ENCODE measurements at regions not wholly inside any gene's neighbourhood (a gene's known extent, or its start where the extent isn't known, plus 50 kb on each side); places are given as distances from the start of the nearest gene placed in this dataset.

DNA sequence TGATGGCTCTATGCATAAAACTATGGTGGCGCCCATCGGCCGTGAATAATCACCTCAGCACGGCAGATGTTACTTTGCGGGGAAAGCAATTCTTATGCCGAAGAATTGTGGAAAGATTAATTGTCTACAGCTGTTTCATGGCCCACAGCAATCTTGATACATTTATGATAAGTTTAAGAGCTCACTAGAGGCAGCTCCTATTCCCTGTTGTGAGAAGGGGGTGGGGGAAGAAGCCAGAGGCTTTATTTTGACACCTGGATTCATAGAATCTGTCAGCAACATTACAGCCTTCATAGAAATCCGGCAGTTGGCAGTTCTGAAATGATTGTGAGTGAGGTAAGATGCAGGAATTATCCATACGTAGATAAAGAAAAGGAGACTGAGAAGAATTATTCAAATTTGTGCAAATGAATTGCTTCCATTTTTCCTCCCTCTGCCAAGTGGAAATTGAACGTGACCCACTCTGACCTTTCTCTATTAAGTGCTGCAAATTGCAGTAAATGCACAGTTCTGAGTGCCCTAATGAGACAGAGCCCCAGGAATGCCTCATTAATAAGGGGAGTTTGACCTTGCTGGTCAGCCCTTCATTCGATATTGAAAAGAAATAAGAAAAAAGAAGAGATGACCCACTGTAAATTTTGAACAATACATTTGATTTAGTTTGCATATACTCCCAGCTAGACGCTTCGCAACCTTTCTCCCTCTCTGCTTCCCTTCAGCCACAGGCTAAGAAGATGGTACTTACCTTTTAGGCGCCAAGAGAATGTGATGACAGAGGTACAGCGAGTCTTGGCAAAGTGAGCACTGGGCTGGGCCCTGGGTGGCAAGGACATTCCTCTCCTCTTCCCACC, 188.8 kb downstream of the GPAT3 start:
- no peak for DNase-seq (ENCODE audit: low read depth)
- no peak overlapping the region for H3K4me3 ChIP-seq (ENCODE audit: control insufficient read depth, low read depth, low read length)

DNA sequence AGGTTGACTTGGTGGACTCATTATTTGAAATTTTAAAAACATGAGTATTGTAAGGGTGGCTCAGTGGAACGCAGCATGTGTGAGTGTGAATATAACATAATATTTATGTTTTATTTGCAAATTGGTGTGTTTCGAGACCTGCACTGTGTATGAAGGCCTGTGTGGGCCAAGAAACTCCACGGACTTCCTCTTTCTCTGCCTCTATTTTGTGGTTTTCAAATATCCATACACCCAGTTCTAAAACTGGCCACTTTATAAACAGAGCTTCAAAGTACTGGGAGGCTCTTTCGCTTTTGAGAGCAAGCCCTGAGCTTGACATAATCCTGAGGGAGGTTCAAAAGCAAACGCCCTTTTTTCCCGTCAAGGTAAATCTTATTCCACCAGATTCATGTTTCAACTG, 187.7 kb downstream of the GPAT3 start:
- H3K4me3 ChIP-seq (ENCODE audit: control insufficient read depth, low read depth, low read length): no peak overlapping the region
- TF ChIP-seq CTCF (IDR thresholded peaks at IDR 0.05; ENCODE audit: control insufficient read depth, insufficient read depth, low read depth, low read length, missing control alignments): no peak
- no peak for DNase-seq (ENCODE audit: low read depth)

More for the DNA sequence above, 188.8 kb downstream of the GPAT3 start:
- TF ChIP-seq CTCF (IDR thresholded peaks at IDR 0.05; ENCODE audit: control insufficient read depth, insufficient read depth, low read depth, low read length, missing control alignments): no peak

DNA sequence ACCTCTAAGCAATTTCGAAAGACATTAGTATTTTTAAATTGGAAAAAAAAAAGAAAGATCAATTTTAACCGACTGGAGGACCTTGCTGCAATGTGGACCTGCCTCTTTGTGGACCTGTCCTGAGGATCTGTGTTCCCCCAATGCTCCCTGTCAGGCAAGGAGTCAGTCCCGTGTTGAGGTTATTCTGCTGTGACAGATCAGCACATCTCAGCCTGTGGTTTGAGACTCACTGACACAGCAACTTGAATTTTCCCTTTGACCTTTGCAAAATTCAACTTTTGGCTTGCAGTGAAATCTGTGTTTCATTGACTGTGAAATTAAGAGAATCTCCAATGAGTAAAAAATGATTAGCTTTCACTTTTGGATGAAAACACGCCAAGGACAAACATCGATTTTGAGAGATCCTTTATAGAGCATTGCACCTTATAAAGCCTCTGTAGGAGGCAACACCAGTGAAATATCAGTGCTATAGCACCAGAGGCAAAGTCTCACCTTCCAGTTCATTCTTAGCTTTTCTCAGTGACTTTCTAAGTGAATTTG, 186.9 kb downstream of the GPAT3 start:
- no peak for TF ChIP-seq CTCF (IDR thresholded peaks at IDR 0.05; ENCODE audit: control insufficient read depth, insufficient read depth, low read depth, low read length, missing control alignments)
- H3K4me3 ChIP-seq (ENCODE audit: control insufficient read depth, low read depth, low read length): no peak overlapping the region
- DNase-seq (ENCODE audit: low read depth): no peak

DNA sequence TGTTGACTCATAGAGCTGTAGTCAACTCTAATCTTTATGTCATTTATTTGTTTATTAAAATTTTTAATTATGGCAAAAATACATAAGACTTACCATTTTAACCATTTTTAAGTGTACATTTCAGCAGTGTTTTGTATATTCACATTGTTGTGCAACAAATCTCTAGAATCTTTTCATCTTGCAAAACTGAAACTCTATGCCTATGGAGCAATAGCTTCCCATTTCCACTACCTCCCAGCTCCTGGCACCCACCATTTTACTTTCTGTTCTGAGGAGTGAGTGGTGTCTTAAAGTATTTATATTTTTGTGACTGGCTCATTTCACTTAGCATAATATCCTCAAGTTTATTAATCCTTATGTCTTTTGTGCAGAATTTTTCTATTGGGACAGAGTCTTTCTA, 181.0 kb downstream of the GPAT3 start:
- peak; percentile 16 for DNase-seq (ENCODE audit: low read depth)
- no peak for TF ChIP-seq CTCF (IDR thresholded peaks at IDR 0.05; ENCODE audit: control insufficient read depth, insufficient read depth, low read depth, low read length, missing control alignments)
- no peak overlapping the region for H3K4me3 ChIP-seq (ENCODE audit: control insufficient read depth, low read depth, low read length)

DNA sequence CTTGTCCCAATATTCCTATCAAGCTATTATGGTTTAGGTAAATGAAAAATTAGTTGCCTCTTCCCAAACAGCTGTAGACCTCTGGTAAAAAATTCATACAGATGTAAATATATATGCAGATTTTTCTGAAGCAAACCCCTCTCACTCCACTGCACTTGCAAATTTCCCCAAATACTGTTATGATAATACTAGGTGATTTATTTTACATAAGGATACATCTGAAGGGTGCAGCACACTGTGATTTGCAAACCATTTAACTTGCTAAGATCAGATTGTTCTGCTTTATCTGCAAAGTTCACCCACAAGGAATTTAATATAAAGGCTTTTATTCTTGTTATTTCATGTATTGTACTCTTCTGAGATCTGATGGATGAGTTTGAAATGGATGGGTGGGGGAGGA, 177.0 kb downstream of the GPAT3 start:
- H3K4me3 ChIP-seq (ENCODE audit: control insufficient read depth, low read depth, low read length): no peak overlapping the region

GRCh38 chr4:83709627-83710026, 173.7 kb downstream of the GPAT3 start:
- no peak overlapping the region for H3K4me3 ChIP-seq (ENCODE audit: control insufficient read depth, low read depth, low read length)
- no peak for DNase-seq (ENCODE audit: low read depth)
- TF ChIP-seq CTCF (IDR thresholded peaks at IDR 0.05; ENCODE audit: control insufficient read depth, insufficient read depth, low read depth, low read length, missing control alignments): no peak

More for the DNA sequence above, 177.0 kb downstream of the GPAT3 start:
- no peak for DNase-seq (ENCODE audit: low read depth)
- TF ChIP-seq CTCF (IDR thresholded peaks at IDR 0.05; ENCODE audit: control insufficient read depth, insufficient read depth, low read depth, low read length, missing control alignments): no peak

Measured in AG09309 (cell line).